MM.1S (cell line): ENCODE measurements at regions not wholly inside any gene's neighbourhood (a gene's known extent, or its start where the extent isn't known, plus 50 kb on each side); places are given as distances from the start of the nearest gene placed in this dataset.
"Not testable (repeated sequence)": the region's sequence is repeated elsewhere in the genome, so short reads cannot be mapped to it uniquely, and the experiment has no call there.

Experiments used
- DNase-seq: peaks from one replicate; pipeline ENCODE4 v3.0.0-alpha.2; 2015
- H2AFZ ChIP-seq: fragments of 300-600 bp; sonication (generic); 2 replicates; pipeline ENCODE4 v1.6.0; 2016; ENCODE audit warnings: antibody characterized with exemption, low read length
- H3F3A ChIP-seq: fragments of 300-600 bp; sonication (generic); 2 replicates; pipeline ENCODE4 v1.6.1; 2016; ENCODE audit warnings: mild to moderate bottlenecking, antibody characterized with exemption, low read length, moderate library complexity, mixed read lengths; ENCODE audit not compliant: insufficient read depth
- H3K27ac ChIP-seq: fragments of 300-600 bp; sonication (generic); 2 replicates; pipeline ENCODE4 v1.5.1; 2016; ENCODE audit warnings: mild to moderate bottlenecking, low read length
- H3K27me3 ChIP-seq: fragments of 300-600 bp; sonication (generic); replicated peaks from 2 replicates; pipeline ENCODE4 v1.6.0; 2016; ENCODE audit warnings: low read length; ENCODE audit not compliant: insufficient read depth
- H3K36me3 ChIP-seq: fragments of 300-600 bp; sonication (generic); replicated peaks from 2 replicates; pipeline ENCODE4 v1.6.1; 2016; ENCODE audit warnings: mild to moderate bottlenecking, low read length, mixed read lengths; ENCODE audit not compliant: insufficient read depth
- H3K4me1 ChIP-seq: fragments of 300-600 bp; sonication (generic); 2 replicates; pipeline ENCODE4 v1.6.1; 2016; ENCODE audit warnings: low read length, mixed read lengths
- H3K4me2 ChIP-seq: fragments of 300-600 bp; sonication (generic); 2 replicates; pipeline ENCODE4 v1.6.0; 2016; ENCODE audit warnings: low read depth, low read length
- H3K4me3 ChIP-seq: fragments of 300-600 bp; sonication (generic); 2 replicates; pipeline ENCODE4 v1.5.1; 2016; ENCODE audit warnings: low read length, mixed read lengths
- H3K79me2 ChIP-seq: fragments of 300-600 bp; sonication (generic); 2 replicates; pipeline ENCODE4 v1.6.1; 2016; ENCODE audit warnings: mixed run types, low read length, mixed read lengths
- H3K9ac ChIP-seq: fragments of 300-600 bp; sonication (generic); 2 replicates; pipeline ENCODE4 v1.6.1; 2016; ENCODE audit warnings: low read length, mixed read lengths
- H3K9me2 ChIP-seq: fragments of 300-600 bp; sonication (generic); replicated peaks from 2 replicates; pipeline ENCODE4 v1.6.1; 2016; ENCODE audit warnings: mild to moderate bottlenecking, low read length, mixed read lengths; ENCODE audit not compliant: insufficient read depth
- H3K9me3 ChIP-seq: fragments of 300-600 bp; sonication (generic); replicated peaks from 2 replicates; pipeline ENCODE4 v1.6.1; 2016; ENCODE audit warnings: mild to moderate bottlenecking, low read length, mixed read lengths; ENCODE audit not compliant: insufficient read depth
- H4K20me1 ChIP-seq: fragments of 300-600 bp; sonication (generic); 2 replicates; pipeline ENCODE4 v1.6.1; 2016; ENCODE audit warnings: mild to moderate bottlenecking, low read length, moderate library complexity, mixed read lengths; ENCODE audit not compliant: insufficient read depth
- EZH2 ChIP-seq: fragments of 300-600 bp; sonication (generic); optimal IDR thresholded peaks from 2 replicates; pipeline ENCODE3; 2017; ENCODE audit warnings: low read depth, mild to moderate bottlenecking, antibody characterized with exemption, low read length, mixed read lengths
- EZH2phosphoT487 ChIP-seq: fragments of 300-600 bp; sonication (generic); IDR thresholded peaks from 2 replicates; pipeline ENCODE4 v1.6.1; 2018; ENCODE audit warnings: antibody characterized with exemption, low read length
- TF ChIP-seq, protein P1 (sequence below): fragments of 300-600 bp; sonication (generic); IDR thresholded peaks from 2 replicates; pipeline ENCODE4 v1.5.1; 2016; ENCODE audit warnings: antibody characterized with exemption, low read length, mixed read lengths

GRCh38 chr6:48550603-48551002 is 439.6 kb upstream of the PTCHD4 start:
- H3K27ac ChIP-seq, result no peak overlapping the region
- TF ChIP-seq EZH2, result no peak
- H4K20me1 ChIP-seq, result no peaks in the 10 kb centered on the region
- no peak overlapping the region for H2AFZ ChIP-seq
- no peak overlapping the region for H3K4me3 ChIP-seq
- H3K9me3 ChIP-seq, result no peaks in the 10 kb centered on the region
- no peak overlapping the region for H3K4me2 ChIP-seq
- H3K36me3 ChIP-seq, result no peaks in the 10 kb centered on the region
- H3K27me3 ChIP-seq, result no peaks in the 10 kb centered on the region
- no peaks in the 10 kb centered on the region for H3K4me1 ChIP-seq
- H3K9ac ChIP-seq, result no peak overlapping the region
- no peaks in the 10 kb centered on the region for H3F3A ChIP-seq
- H3K79me2 ChIP-seq, result no peaks in the 10 kb centered on the region
- DNase-seq, result no peak
- H3K9me2 ChIP-seq, result no peaks in the 10 kb centered on the region

DNA sequence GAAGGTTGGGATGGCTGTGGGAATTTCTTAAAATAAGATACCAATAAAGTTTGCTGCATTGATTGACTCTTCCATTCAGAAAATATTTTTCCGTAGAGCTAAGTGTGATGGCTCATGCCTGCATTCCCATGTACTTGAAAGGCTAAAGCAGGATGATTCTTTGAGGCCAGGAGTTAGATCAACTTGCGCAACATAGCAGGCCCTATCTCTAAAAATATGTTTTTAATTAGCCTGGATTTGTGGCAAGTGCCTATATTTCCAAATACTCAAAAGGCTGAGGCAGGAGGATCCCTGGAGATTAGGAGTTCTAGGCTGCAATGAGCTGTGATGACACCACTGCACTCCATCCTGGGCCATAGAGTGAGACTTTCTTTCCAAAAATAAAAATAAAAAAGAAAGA is 431.2 kb upstream of the PTCHD4 start:
- H3K9me3 ChIP-seq, result no peaks in the 10 kb centered on the region
- H3K27me3 ChIP-seq, result no peaks in the 10 kb centered on the region
- TF ChIP-seq, protein P1, sequence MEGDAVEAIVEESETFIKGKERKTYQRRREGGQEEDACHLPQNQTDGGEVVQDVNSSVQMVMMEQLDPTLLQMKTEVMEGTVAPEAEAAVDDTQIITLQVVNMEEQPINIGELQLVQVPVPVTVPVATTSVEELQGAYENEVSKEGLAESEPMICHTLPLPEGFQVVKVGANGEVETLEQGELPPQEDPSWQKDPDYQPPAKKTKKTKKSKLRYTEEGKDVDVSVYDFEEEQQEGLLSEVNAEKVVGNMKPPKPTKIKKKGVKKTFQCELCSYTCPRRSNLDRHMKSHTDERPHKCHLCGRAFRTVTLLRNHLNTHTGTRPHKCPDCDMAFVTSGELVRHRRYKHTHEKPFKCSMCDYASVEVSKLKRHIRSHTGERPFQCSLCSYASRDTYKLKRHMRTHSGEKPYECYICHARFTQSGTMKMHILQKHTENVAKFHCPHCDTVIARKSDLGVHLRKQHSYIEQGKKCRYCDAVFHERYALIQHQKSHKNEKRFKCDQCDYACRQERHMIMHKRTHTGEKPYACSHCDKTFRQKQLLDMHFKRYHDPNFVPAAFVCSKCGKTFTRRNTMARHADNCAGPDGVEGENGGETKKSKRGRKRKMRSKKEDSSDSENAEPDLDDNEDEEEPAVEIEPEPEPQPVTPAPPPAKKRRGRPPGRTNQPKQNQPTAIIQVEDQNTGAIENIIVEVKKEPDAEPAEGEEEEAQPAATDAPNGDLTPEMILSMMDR, result no peak
- TF ChIP-seq EZH2phosphoT487, result no peak
- TF ChIP-seq EZH2, result no peak
- H3K4me1 ChIP-seq, result no peaks in the 10 kb centered on the region
- H4K20me1 ChIP-seq, result no peaks in the 10 kb centered on the region
- no peak overlapping the region for H3K9ac ChIP-seq
- H3K4me2 ChIP-seq, result no peak overlapping the region
- H3K9me2 ChIP-seq, result no peaks in the 10 kb centered on the region
- H3K27ac ChIP-seq, result no peak overlapping the region
- DNase-seq, result no peak
- no peaks in the 10 kb centered on the region for H3F3A ChIP-seq
- no peaks in the 10 kb centered on the region for H3K36me3 ChIP-seq
- no peak overlapping the region for H3K4me3 ChIP-seq
- H3K79me2 ChIP-seq, result no peaks in the 10 kb centered on the region
- H2AFZ ChIP-seq, result no peak overlapping the region

- no peak for TF ChIP-seq EZH2
- TF ChIP-seq, protein P1, result no peak
- H3K4me1 ChIP-seq, result no peaks in the 10 kb centered on the region
- DNase-seq, result no peak
These were observed 430.7 kb upstream of the PTCHD4 start for GRCh38 chr6:48541649-48542048.

GRCh38 chr6:48535582-48536009 is 424.6 kb upstream of the PTCHD4 start:
- no peak for TF ChIP-seq EZH2phosphoT487
- no peak for TF ChIP-seq EZH2
- TF ChIP-seq, protein P1, result no peak
- Histone ChIP-seq H3K27me3 (no peaks in the 10 kb centered on the region), H3K27ac (no peak overlapping the region), H3K9me2 (no peaks in the 10 kb centered on the region), H3K4me3 (no peak overlapping the region), H3K9me3 (no peaks in the 10 kb centered on the region), H3K4me2 (no peak overlapping the region), H3K36me3 (no peaks in the 10 kb centered on the region), H3K4me1 (no peaks in the 10 kb centered on the region), H2AFZ (no peak overlapping the region), H3K79me2 (no peaks in the 10 kb centered on the region), H4K20me1 (no peaks in the 10 kb centered on the region), H3K9ac (no peak overlapping the region), H3F3A (no peaks in the 10 kb centered on the region)
- no peak for DNase-seq

More at GRCh38 chr6:48541649-48542048, 430.7 kb upstream of the PTCHD4 start:
- Histone ChIP-seq H3K4me3 (no peak overlapping the region), H3K9ac (no peak overlapping the region), H3K9me3 (no peaks in the 10 kb centered on the region), H3K9me2 (no peaks in the 10 kb centered on the region), H3F3A (no peaks in the 10 kb centered on the region), H3K4me2 (no peak overlapping the region), H2AFZ (no peak overlapping the region), H3K27ac (no peak overlapping the region), H3K36me3 (no peaks in the 10 kb centered on the region), H3K79me2 (no peaks in the 10 kb centered on the region), H3K27me3 (no peaks in the 10 kb centered on the region), H4K20me1 (no peaks in the 10 kb centered on the region)

- H3F3A ChIP-seq, H3K9me3 ChIP-seq, H3K4me3 ChIP-seq, H3K27me3 ChIP-seq, H2AFZ ChIP-seq, DNase-seq, H3K4me2 ChIP-seq, H3K4me1 ChIP-seq, H3K9me2 ChIP-seq, H3K79me2 ChIP-seq, H4K20me1 ChIP-seq, H3K36me3 ChIP-seq, H3K27ac ChIP-seq, H3K9ac ChIP-seq: not testable (repeated sequence)
These were observed 420.0 kb upstream of the PTCHD4 start for GRCh38 chr6:48530978-48531377.
